D721Med (cell line): ENCODE measurements at regions not wholly inside any gene's neighbourhood (a gene's known extent, or its start where the extent isn't known, plus 50 kb on each side); places are given as distances from the start of the nearest gene placed in this dataset.

Experiments used
- DNase-seq: peaks from one replicate; pipeline ENCODE4 v3.0.0; 2011; ENCODE audit warnings: low spot score; ENCODE audit not compliant: insufficient read length
- FAIRE-seq: peaks from 2 replicates; lab custom pipeline; 2011; peaks lifted over from hg19 to GRCh38; lab: Jason Lieb, UNC
- CTCF ChIP-seq: IDR thresholded peaks from 2 replicates; pipeline ENCODE4 v1.5.1; 2012; ENCODE audit warnings: mild to moderate bottlenecking, control low read depth; ENCODE audit not compliant: insufficient read depth; ENCODE audit errors: missing control alignments

- TF ChIP-seq CTCF: no peak
- FAIRE-seq: no peak
- no peak for DNase-seq
These were observed 331.8 kb upstream of the KLF12 start for GRCh38 chr13:74466020-74466419.

GRCh38 chr13:74465271-74465670, 331.1 kb upstream of the KLF12 start:
- no peak for FAIRE-seq
- no peak for TF ChIP-seq CTCF

GRCh38 chr13:74464670-74465069, 330.5 kb upstream of the KLF12 start:
- no peak for DNase-seq
- FAIRE-seq: no peak

More at GRCh38 chr13:74465271-74465670, 331.1 kb upstream of the KLF12 start:
- DNase-seq: no peak

GRCh38 chr13:74461011-74461410, 326.8 kb upstream of the KLF12 start:
- FAIRE-seq: no peak
- no peak for TF ChIP-seq CTCF
- DNase-seq: no peak

More at GRCh38 chr13:74464670-74465069, 330.5 kb upstream of the KLF12 start:
- no peak for TF ChIP-seq CTCF

- DNase-seq (no peak), FAIRE-seq (no peak)
- TF ChIP-seq CTCF: no peak
These were observed 318.7 kb upstream of the KLF12 start for GRCh38 chr13:74452881-74453280.

GRCh38 chr13:74452176-74452575, 318.0 kb upstream of the KLF12 start:
- no peak for FAIRE-seq
- no peak for TF ChIP-seq CTCF
- no peak for DNase-seq

- DNase-seq: no peak
- FAIRE-seq: no peak
- no peak for TF ChIP-seq CTCF
These were observed 316.8 kb upstream of the KLF12 start for GRCh38 chr13:74450964-74451363.
